Ishikawa (cell line): ENCODE measurements at regions not wholly inside any gene's neighbourhood (a gene's known extent, or its start where the extent isn't known, plus 50 kb on each side); places are given as distances from the start of the nearest gene placed in this dataset.

ENCODE experiments used
- CEBPB ChIP-seq: IDR thresholded peaks from 2 replicates; pipeline ENCODE4 v1.6.1; 2012
- CREB1 ChIP-seq: IDR thresholded peaks from 2 replicates; pipeline ENCODE4 v1.6.1; 2012; ENCODE audit warnings: low read depth
- EP300 ChIP-seq: IDR thresholded peaks from 2 replicates; pipeline ENCODE4 v1.6.1; 2012; ENCODE audit warnings: borderline replicate concordance
- NFIC ChIP-seq: IDR thresholded peaks from 2 replicates; pipeline ENCODE4 v1.6.1; 2012
- RAD21 ChIP-seq: IDR thresholded peaks from 2 replicates; pipeline ENCODE4 v1.6.1; 2012; ENCODE audit warnings: low read depth
- TAF1 ChIP-seq: IDR thresholded peaks from 2 replicates; pipeline ENCODE4 v1.6.1; 2012; ENCODE audit warnings: low read depth, mild to moderate bottlenecking
- TEAD4 ChIP-seq: IDR thresholded peaks from 2 replicates; pipeline ENCODE4 v1.6.1; 2012
- TF ChIP-seq, protein P1 (sequence below): IDR thresholded peaks from 2 replicates; pipeline ENCODE4 v1.6.1; 2012

DNA sequence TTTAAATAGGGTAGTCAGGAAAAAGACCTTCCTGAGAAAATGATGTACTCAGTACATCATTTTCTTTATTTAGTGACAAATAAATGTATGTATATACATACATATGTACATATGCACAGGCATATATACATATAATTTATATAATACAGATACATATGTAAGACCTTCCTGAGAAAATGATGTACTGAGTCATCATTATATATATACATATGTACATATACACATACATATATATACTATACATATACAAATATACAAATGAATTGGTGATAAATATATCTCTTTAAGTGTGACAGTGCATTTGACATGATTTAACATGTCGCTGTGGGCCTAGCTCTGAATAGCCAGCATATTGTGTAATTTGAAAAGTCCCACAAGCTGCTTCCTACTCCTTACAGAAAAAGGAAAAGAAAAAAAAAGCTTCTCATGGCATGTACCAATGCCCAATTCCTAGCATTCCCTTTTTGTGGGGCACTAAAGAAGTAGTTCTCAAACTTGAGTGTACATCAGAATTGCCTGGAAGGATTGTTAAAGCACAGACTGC is 208.1 kb upstream of the UMPS start:
- no peak for TF ChIP-seq TAF1
- TF ChIP-seq TEAD4 = no peak
- TF ChIP-seq EP300 = no peak
- no peak for TF ChIP-seq RAD21
- TF ChIP-seq, protein P1, sequence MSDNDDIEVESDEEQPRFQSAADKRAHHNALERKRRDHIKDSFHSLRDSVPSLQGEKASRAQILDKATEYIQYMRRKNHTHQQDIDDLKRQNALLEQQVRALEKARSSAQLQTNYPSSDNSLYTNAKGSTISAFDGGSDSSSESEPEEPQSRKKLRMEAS = no peak
- TF ChIP-seq NFIC = no peak
- TF ChIP-seq CEBPB = no peak
- TF ChIP-seq CREB1 = no peak
